GM18868 (cell line): ENCODE measurements at regions not wholly inside any gene's neighbourhood (a gene's known extent, or its start where the extent isn't known, plus 50 kb on each side); places are given as distances from the start of the nearest gene placed in this dataset.

ENCODE experiments used
- ATAC-seq: cut with Tn5 transposase; IDR thresholded peaks from one replicate; pipeline ENCODE4 v1.9.1; 2021; ENCODE audit warnings: mild to moderate bottlenecking, moderate library complexity; ENCODE audit not compliant: unreplicated experiment

- ATAC-seq = no peak
These were observed 56.2 kb downstream of the TAF11L14 start for GRCh38 chr5:17690473-17690872.

DNA sequence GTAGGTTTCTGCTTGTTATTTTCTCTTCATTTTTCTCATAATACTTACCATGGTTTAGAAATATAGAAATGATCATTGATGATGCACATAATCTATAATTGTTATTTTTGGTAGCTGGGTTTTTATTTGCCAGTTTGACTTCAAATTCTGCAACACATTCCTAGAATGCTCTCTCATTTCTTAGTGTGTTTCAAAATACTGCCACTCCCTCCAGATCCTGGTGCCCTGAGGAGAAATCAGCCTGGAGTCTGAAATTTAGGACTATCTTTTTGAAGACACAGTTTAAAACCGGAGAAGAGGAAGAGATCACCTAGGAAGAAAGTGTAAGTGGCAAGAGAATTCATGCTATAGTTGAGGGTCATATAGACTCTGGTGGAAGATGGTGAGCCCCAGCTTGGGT, 57.5 kb downstream of the TAF11L14 start:
- ATAC-seq = no peak

DNA sequence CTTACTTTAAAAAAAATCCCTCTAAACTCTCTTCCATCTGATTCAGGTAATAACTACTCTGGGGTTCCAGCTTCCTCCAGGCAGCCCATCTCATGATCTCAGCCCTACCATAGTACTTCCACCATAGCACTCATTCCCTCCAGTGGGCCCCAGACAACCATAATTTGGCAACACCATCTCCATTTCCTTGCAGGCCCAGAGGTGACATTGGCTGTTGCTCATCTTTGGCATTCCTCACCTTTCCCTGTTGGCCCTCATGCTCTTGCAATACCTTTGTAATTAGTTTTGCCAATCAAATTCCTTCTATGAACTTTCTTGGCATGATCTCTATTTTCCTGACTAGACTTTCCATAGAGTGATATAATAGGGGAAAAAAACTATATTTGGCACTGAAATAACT, 60.1 kb downstream of the TAF11L14 start:
- ATAC-seq = no peak

- no peak for ATAC-seq
These were observed 60.7 kb downstream of the TAF11L14 start for GRCh38 chr5:17694914-17695313.

DNA sequence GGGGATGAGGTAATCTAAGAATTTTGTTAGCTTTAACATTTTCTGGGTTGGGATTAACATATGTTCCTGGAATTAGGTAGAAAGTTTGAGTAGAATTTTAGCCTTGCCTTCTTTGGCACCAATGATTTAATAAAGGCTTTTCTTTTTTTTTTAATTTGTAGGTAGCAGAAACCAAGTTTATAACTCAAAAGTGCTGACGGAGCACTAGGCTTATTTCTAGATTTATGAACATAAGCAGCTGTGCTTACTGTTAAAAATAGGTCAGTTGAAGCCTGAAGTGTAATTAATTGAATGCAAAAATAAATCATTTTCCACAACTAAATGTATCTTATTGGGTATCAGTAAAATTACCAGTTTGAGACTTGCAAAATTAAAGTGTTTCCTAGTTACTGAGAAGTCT, 62.4 kb downstream of the TAF11L14 start:
- ATAC-seq = no peak

DNA sequence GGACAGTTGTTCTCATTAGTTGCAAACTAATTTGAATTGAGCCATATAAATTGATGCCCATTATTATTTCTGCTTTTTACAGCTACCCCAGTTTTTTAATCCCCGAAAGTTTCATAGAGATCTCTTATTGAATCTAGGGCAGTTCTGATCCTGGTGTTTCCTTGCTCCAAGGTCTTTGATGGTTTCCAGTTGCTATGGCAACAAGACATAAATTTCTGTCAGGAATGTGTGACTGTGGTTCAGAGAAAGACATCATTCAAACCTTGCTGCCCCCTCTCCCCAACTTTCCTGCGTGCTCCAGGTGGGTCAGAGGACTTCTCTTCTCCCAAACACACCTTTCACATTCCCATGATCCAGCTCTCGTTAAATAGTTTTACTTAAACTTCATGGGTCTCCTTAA, 63.4 kb downstream of the TAF11L14 start:
- ATAC-seq = no peak

- ATAC-seq = no peak
These were observed 74.9 kb downstream of the TAF11L14 start for GRCh38 chr5:17709011-17709710.

DNA sequence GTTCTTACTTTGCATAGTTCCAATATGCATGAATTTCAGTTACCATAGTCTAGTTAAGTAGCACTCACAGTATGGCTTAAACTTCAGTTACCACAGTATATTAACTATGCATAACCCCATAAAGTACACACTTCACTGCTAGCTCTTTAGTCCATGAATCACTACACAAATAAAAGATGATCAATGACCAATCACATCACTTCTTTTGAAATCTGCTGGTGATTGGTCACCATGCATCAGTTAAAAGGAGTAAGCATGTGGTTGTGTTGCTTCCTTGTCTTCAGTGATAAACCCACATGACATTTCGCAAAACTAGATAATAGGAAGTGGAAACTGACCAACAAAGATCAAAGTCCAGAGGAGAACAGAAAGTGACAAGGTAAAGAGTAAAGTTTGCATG, 79.0 kb downstream of the TAF11L14 start:
- ATAC-seq = no peak

- ATAC-seq = no peak
These were observed 79.9 kb downstream of the TAF11L14 start for GRCh38 chr5:17714186-17714585.

DNA sequence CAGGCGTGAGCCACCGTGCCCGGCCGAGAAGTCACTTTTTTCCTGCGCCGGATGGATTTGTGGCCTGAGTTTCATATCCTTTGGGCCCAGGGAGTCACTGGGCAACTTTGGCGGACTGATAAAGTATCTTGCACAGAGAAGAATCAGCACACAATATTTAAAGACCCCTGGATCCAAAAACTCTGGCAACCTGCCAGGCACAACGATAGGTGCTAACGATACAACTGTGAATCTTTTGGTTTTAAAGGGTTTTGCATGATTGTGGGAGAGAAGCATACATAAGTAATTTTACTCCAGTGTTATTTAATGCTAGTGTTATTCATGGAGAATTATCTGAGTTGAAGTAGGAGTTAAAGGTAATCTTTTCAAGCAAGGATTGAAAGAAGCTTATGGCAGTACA, 85.3 kb downstream of the TAF11L14 start:
- ATAC-seq = no peak

DNA sequence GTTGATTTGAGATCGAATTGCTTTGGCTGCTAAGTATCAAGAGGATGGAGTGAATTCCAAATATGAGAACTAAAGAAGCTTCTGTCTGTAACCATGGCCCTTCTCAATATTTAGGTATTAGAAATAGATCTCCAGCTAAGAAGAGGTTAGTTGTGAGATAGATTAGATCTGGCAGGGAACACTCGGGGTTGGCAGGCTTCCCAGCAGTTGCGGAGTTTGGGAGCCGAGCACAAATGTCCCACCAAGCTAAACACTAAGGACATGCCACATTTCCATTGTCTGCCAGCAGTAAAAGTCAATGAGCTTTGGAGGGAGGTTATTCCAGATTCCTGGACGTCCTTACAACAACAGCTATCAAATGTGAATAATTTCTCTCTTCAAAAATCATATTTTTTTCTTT, 85.8 kb downstream of the TAF11L14 start:
- no peak for ATAC-seq

DNA sequence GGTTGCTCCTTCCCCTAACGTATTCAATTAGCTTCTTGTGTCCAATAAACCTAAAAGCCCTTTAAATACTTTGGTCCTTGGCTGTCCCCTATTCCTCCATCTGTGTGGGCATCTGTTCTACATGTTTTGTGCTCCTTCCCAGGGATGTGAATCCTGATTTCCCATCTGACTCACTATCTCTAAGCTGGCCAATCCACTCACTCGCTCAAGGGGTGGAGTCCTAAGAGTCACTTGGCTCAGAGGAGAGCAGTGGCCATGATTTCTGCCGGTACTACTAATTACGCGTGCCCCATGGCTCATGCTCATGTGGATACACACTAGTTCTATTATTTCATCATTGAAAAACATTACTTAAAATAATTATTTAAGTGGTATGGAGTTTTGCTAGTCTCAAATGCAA, 89.6 kb downstream of the TAF11L14 start:
- ATAC-seq = no peak

DNA sequence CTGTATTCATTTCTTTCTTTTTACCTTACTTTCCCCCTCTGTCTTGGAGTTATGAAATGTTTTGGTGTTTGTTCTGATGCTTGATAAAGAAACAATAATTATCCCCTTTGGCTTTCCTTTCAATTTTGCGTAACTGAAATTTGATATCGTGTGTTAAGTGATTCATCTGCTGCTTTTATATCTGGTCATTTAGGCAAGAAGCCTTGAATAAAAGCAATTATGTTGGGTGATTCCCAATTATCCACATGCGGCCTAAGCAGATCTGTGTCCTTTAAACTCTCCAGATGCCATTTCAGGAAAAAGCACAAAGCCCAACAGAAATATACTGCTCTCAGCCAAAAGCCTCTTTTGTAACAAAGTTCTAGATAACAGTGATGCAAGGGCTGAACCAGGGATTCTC, 92.8 kb downstream of the TAF11L14 start:
- ATAC-seq = no peak

GRCh38 chr5:17730421-17730820, 96.2 kb downstream of the TAF11L14 start:
- ATAC-seq = no peak

- ATAC-seq = no peak
These were observed 98.2 kb downstream of the TAF11L14 start for GRCh38 chr5:17732351-17732923.

GRCh38 chr5:17734011-17734410, 99.8 kb downstream of the TAF11L14 start:
- no peak for ATAC-seq

- no peak for ATAC-seq
These were observed 101.5 kb downstream of the TAF11L14 start for GRCh38 chr5:17735761-17736160.

DNA sequence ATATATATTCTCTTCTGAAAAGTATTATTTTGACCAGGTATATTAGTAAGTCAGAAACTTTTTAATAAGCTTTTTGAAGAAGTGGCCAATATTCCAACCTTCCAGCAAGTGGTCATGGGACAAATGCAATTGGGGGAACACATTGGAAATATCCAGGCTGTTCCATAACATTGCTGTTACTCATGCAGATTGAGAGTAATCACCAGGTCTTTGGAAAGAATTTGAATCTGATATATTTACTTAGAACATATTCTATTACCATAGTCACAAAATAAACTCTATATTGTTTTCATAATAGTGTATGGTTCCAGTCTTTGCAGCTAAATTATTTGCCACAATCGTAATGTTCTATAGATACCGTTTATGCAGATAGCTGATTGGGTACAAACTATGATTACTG, 102.8 kb downstream of the TAF11L14 start:
- no peak for ATAC-seq

DNA sequence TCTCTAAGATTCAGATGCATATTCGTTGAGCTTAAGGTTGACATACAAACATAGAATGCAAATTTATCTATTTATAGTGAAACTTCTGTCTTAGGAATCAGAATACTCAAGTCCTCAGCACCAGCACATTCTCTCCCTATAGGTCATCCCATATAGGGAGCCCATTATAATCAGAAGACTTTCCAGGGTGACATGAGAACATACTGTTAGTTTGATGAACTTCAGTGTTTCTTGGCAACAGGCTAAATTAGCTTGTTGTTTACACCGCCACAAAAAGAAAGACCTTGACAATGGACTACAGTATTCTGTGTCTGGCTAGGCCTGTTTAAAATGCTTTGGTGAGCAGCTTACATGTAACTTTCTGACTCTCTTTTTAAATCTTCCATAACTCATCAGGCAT, 104.2 kb downstream of the TAF11L14 start:
- ATAC-seq = no peak

DNA sequence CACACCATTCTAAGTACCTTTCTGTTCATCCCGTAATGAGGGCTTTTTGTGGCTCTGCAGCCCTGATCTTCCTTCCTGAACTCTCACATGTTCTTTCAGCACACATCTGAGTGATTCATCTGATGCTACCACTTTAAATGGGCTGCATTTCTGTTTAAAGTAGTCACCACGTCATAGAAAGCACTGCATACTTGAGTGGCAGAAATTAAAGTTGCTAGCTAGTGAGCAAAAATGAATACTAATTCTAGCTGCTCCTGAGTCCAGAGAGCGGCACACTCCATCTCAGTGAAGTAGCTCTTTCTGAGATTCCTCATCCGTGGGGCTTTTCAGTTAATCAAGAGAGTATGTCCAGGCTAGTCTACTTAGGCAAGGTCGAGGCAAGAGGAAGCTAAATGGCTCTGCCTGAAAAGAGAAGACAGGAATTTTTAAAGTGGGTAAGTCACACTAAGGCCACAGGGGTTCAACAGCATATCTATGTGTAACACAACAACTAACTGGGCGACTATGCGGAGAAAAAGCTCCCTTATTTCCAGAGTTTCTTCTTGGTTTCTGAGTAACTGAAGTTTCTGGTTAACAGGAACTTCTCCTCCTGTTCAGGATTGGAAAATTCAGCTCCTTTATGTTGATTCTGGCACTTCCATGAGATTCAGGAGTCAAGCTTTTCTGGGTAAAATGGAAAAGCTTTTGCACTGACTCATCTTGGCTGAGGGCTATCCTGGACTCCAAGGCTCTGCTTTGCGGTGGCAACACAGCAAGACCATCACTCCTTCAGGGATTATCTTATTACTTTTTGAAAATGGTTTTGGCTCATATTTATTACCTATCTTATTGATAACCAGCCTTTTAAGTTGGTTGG, 109.5 kb downstream of the TAF11L14 start:
- ATAC-seq = no peak

DNA sequence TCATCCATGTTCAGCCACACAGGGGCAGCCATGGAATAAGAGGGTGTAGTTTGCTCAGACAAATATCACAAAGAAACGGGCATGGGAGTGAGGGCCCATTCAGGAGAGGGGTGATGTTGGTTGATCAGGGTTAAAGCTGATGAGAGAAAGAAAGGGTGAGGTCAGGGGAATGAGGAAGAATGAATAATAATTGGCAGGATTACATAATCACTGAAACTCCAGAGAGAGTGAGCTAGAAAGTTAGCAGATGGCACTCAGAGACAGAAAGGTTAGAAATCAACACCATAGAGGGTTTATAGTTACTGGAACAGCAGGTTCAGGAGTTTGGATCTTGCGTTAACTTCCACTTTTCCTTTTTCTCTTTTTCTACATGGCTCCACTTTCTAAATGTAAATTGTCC, 113.9 kb downstream of the TAF11L14 start:
- no peak for ATAC-seq

DNA sequence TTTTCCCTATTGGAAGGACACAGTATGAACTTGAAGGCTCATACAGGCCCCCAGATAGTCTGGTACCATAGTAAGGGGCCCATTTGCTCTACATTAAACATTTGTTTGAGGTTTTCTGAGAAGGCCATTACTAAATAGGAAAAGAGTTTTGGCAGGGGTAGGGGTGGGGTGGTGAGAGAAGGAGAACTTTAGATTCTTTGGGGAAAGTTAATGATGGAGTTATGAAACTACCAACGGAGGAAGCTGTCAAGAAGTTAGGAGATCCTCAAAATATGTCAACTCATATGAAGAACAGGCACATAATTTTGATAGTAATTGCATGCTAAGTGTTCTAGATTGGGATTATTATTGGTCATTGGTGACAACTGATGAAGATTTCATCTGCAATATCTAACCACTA, 114.7 kb downstream of the TAF11L14 start:
- no peak for ATAC-seq
